ENCODE measurements at regions not wholly inside any gene's neighbourhood (a gene's known extent, or its start where the extent isn't known, plus 50 kb on each side); places are given as distances from the start of the nearest gene placed in this dataset.

DNA sequence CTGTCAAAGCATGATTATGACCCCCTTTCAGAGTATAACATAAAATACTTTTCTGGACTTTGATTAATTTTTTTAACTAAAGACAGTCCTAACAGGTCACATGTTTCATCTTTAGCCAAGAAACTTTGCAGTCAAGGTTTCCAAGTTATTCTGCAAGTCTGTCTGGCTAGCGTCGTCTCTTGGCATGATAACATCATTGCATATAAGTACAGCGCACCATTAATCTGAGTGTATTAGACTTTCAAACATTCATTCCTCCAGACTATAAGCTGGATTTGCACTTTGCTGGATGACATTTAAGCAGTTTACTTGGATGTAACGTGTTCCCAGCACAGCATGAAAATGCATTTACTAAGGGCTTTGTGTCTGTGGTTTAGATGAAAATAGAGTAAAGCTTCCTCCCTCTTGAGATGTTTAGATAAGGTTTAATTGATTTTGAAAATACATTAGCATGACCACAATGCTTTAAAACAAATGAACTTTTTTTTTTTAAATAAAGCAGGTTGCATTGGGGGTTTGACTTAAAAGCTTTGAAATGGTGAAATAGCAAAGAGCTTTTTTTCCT lies 349.0 kb upstream of the MTPN start:
- TF ChIP-seq, protein P1, sequence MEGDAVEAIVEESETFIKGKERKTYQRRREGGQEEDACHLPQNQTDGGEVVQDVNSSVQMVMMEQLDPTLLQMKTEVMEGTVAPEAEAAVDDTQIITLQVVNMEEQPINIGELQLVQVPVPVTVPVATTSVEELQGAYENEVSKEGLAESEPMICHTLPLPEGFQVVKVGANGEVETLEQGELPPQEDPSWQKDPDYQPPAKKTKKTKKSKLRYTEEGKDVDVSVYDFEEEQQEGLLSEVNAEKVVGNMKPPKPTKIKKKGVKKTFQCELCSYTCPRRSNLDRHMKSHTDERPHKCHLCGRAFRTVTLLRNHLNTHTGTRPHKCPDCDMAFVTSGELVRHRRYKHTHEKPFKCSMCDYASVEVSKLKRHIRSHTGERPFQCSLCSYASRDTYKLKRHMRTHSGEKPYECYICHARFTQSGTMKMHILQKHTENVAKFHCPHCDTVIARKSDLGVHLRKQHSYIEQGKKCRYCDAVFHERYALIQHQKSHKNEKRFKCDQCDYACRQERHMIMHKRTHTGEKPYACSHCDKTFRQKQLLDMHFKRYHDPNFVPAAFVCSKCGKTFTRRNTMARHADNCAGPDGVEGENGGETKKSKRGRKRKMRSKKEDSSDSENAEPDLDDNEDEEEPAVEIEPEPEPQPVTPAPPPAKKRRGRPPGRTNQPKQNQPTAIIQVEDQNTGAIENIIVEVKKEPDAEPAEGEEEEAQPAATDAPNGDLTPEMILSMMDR (IDR thresholded peaks at IDR 0.05; ENCODE audit: unreplicated experiment): no peak
- no peaks in the 10 kb centered on the region for H3K9me3 Mint-ChIP-seq (ENCODE audit: unreplicated experiment)
- no peaks in the 10 kb centered on the region for H3K27me3 Mint-ChIP-seq (ENCODE audit: unreplicated experiment)
- H3K27ac Mint-ChIP-seq (ENCODE audit: unreplicated experiment): no peak overlapping the region
- no peak overlapping the region for H3K4me3 Mint-ChIP-seq (ENCODE audit: unreplicated experiment)
- no peaks in the 10 kb centered on the region for H3K36me3 Mint-ChIP-seq (ENCODE audit: low read depth, unreplicated experiment)
- peaks cover 11% of the 10 kb centered on the region for H3K4me1 Mint-ChIP-seq (ENCODE audit: unreplicated experiment)
- no peak for DNase-seq (ENCODE audit: low spot score)

DNA sequence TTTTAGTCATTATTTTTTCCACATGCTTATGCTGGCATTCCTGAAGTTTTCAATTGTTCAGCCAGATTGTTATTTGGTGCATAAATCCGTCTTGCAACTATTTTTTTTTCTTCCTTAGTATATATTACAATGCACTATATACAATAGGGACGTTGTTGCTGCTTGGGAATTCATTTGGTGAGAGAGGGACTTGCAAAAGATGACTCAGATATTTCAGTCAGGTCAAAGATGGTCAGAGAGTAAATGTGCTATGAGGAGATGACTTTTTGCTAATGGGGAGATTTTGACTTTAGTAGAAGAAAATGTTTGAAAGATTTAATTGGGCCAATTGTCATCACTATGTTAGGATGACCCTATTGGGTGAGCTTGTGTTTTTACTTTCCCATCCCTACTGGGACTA lies 348.4 kb upstream of the MTPN start:
- no peak overlapping the region for H3K4me3 Mint-ChIP-seq (ENCODE audit: unreplicated experiment)
- H3K27me3 Mint-ChIP-seq (ENCODE audit: unreplicated experiment): no peaks in the 10 kb centered on the region
- TF ChIP-seq, protein P1 (IDR thresholded peaks at IDR 0.05; ENCODE audit: unreplicated experiment): no peak
- peaks cover 11% of the 10 kb centered on the region for H3K4me1 Mint-ChIP-seq (ENCODE audit: unreplicated experiment)
- no peak for DNase-seq (ENCODE audit: low spot score)
- H3K9me3 Mint-ChIP-seq (ENCODE audit: unreplicated experiment): no peaks in the 10 kb centered on the region
- no peaks in the 10 kb centered on the region for H3K36me3 Mint-ChIP-seq (ENCODE audit: low read depth, unreplicated experiment)
- H3K27ac Mint-ChIP-seq (ENCODE audit: unreplicated experiment): no peak overlapping the region

DNA sequence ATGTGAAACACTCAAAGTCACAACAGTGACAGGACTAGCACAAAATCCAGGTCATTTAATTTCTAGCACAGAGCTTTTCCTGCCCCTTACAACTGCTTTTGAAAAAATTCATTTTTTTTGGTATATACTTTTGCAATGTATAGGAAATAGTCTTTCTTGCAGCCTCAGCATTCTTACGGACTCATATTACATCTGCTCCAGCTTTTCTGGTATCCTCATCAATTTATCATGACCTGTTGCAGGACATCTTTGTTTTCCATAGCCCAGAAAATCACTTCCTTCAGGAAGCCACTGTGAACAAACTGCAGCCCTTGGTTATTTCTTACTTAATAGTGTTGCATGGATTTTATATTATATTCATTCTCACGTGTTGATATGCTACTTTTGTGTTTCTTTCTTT lies 347.9 kb upstream of the MTPN start:
- Mint-ChIP-seq H3K36me3 (ENCODE audit: low read depth, unreplicated experiment) (no peaks in the 10 kb centered on the region), H3K4me1 (ENCODE audit: unreplicated experiment) (peaks cover 11% of the 10 kb centered on the region), H3K27ac (ENCODE audit: unreplicated experiment) (no peak overlapping the region), H3K9me3 (ENCODE audit: unreplicated experiment) (no peaks in the 10 kb centered on the region), H3K4me3 (ENCODE audit: unreplicated experiment) (no peak overlapping the region), H3K27me3 (ENCODE audit: unreplicated experiment) (no peaks in the 10 kb centered on the region)
- no peak for DNase-seq (ENCODE audit: low spot score)
- TF ChIP-seq, protein P1 (IDR thresholded peaks at IDR 0.05; ENCODE audit: unreplicated experiment): no peak

DNA sequence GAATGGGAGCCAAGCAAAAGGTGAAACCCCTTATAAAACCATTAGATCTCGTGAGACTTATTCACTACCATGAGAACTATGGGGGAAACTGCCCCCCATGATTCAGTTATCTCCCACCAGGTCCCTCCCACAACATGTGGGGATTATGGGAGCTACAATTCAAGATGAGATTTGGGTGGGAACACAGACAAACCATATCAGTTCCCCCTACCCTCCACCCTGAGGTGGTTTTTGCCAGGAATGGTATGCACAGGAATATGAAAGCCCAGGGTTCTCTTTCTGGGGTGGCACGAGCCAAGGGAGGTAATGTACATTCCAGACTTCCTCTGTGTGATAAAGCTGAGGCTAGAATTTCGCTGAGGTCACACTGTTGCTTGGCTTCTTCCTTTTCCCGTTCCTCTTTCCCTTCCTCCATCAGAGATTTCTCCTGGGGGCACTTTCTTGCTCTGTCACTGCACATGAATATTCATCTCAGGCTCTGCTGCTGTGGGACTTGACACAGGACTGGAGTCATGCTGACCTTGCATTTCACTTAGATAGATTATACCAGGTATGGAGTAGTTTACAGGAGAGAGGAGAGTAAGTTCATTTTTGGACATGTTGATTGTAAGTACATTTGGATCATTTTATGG lies 347.0 kb upstream of the MTPN start:
- no peaks in the 10 kb centered on the region for H3K27me3 Mint-ChIP-seq (ENCODE audit: unreplicated experiment)
- TF ChIP-seq, protein P1 (IDR thresholded peaks at IDR 0.05; ENCODE audit: unreplicated experiment): no peak
- H3K9me3 Mint-ChIP-seq (ENCODE audit: unreplicated experiment): no peaks in the 10 kb centered on the region
- no peaks in the 10 kb centered on the region for H3K36me3 Mint-ChIP-seq (ENCODE audit: low read depth, unreplicated experiment)
- H3K27ac Mint-ChIP-seq (ENCODE audit: unreplicated experiment): peak overlapping the region; percentile 36
- DNase-seq (ENCODE audit: low spot score): no peak
- peaks cover 11% of the 10 kb centered on the region for H3K4me1 Mint-ChIP-seq (ENCODE audit: unreplicated experiment)
- H3K4me3 Mint-ChIP-seq (ENCODE audit: unreplicated experiment): no peak overlapping the region

DNA sequence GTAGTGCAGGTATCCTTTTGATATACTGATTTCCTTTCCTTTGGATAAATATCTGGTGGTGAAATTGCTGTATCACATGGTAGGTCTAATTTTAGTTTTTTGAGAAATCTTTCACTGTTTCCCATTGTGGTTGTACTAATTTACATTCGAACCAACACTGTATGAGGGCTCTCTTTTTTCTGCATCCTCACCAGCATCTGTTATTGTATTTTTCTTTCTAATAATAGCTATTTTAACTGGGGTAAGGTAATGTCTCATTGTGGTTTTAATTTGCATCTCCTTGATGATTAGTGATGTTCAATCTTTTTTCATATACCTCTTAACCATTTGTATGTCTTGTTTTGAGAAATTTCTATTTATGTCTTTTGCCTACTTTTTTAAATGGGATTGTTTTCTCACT lies 335.4 kb upstream of the MTPN start:
- H3K4me1 Mint-ChIP-seq (ENCODE audit: unreplicated experiment): no peaks in the 10 kb centered on the region
- H3K27me3 Mint-ChIP-seq (ENCODE audit: unreplicated experiment): no peaks in the 10 kb centered on the region
- no peaks in the 10 kb centered on the region for H3K9me3 Mint-ChIP-seq (ENCODE audit: unreplicated experiment)

More for the DNA sequence above, 335.4 kb upstream of the MTPN start:
- TF ChIP-seq, protein P1 (IDR thresholded peaks at IDR 0.05; ENCODE audit: unreplicated experiment): no peak
- no peak for DNase-seq (ENCODE audit: low spot score)
- Mint-ChIP-seq H3K36me3 (ENCODE audit: low read depth, unreplicated experiment) (no peaks in the 10 kb centered on the region), H3K4me3 (ENCODE audit: unreplicated experiment) (no peak overlapping the region), H3K27ac (ENCODE audit: unreplicated experiment) (no peak overlapping the region)
